ES-I3 (cell line): ENCODE measurements at regions not wholly inside any gene's neighbourhood (a gene's known extent, or its start where the extent isn't known, plus 50 kb on each side); places are given as distances from the start of the nearest gene placed in this dataset.
"Not testable (repeated sequence)": the region's sequence is repeated elsewhere in the genome, so short reads cannot be mapped to it uniquely, and the experiment has no call there.

Source experiments
- H3K36me3 ChIP-seq: 2 replicates; pipeline ENCODE4 v1.6.1; 2013; ENCODE audit warnings: mild to moderate bottlenecking, low read length, control low read depth, moderate library complexity; ENCODE audit not compliant: insufficient read depth
- H3K4me1 ChIP-seq: 2 replicates; pipeline ENCODE4 v1.6.1; 2013; ENCODE audit warnings: mild to moderate bottlenecking, control low read depth, low read length; ENCODE audit not compliant: insufficient read depth
- H3K9ac ChIP-seq: 2 replicates; pipeline ENCODE4 v1.6.1; 2013; ENCODE audit warnings: low read depth, mild to moderate bottlenecking, low read length, moderate library complexity
- H3K9me3 ChIP-seq: 2 replicates; pipeline ENCODE4 v1.6.1; 2013; ENCODE audit warnings: mild to moderate bottlenecking, low read length, moderate library complexity; ENCODE audit not compliant: control insufficient read depth, insufficient read depth

- no peak overlapping the region for H3K9ac ChIP-seq
- H3K36me3 ChIP-seq = no peaks in the 10 kb centered on the region
- H3K4me1 ChIP-seq = no peaks in the 10 kb centered on the region
- no peaks in the 10 kb centered on the region; the same call in 1 of the 2 replicates for H3K9me3 ChIP-seq
These were observed 479.1 kb downstream of the SOX11 start for GRCh38 chr2:6171294-6171693.

GRCh38 chr2:6177811-6178210 is 485.6 kb downstream of the SOX11 start:
- Histone ChIP-seq H3K4me1 (no peaks in the 10 kb centered on the region), H3K9me3 (no peaks in the 10 kb centered on the region; the same call in 1 of the 2 replicates), H3K36me3 (no peaks in the 10 kb centered on the region), H3K9ac (no peak overlapping the region)

GRCh38 chr2:6181525-6181924 is 489.3 kb downstream of the SOX11 start:
- Histone ChIP-seq H3K36me3 (no peaks in the 10 kb centered on the region), H3K9ac (no peak overlapping the region), H3K9me3 (no peaks in the 10 kb centered on the region), H3K4me1 (peaks cover 4% of the 10 kb centered on the region; the same call in 1 of the 2 replicates)

DNA sequence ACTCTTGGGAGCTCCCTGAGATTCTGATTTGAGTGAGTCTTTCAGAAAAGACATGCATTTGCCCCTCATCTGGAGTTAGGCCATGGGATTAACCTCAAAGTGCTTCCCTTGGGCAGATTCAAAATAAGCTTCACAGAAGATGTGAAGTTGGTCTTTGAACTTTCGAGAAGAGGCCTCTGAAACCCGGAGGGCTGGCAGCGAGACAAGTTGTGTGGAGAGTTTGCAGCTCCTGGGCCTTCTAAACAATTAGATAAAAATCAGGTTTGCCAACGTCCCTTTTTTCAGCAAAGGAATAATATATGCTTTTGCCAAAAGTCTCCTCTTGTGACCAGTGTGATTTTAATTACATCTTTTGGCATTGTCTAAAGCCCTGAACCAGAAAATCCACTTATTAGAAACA is 489.7 kb downstream of the SOX11 start:
- H3K36me3 ChIP-seq = no peaks in the 10 kb centered on the region
- H3K4me1 ChIP-seq = peaks cover 8% of the 10 kb centered on the region; the same call in 1 of the 2 replicates
- no peaks in the 10 kb centered on the region for H3K9me3 ChIP-seq
- H3K9ac ChIP-seq = no peak overlapping the region

GRCh38 chr2:6183226-6183625 is 491.0 kb downstream of the SOX11 start:
- Histone ChIP-seq H3K9ac (no peak overlapping the region), H3K9me3 (no peaks in the 10 kb centered on the region), H3K36me3 (no peaks in the 10 kb centered on the region), H3K4me1 (peaks cover 9% of the 10 kb centered on the region; the same call in 1 of the 2 replicates)

DNA sequence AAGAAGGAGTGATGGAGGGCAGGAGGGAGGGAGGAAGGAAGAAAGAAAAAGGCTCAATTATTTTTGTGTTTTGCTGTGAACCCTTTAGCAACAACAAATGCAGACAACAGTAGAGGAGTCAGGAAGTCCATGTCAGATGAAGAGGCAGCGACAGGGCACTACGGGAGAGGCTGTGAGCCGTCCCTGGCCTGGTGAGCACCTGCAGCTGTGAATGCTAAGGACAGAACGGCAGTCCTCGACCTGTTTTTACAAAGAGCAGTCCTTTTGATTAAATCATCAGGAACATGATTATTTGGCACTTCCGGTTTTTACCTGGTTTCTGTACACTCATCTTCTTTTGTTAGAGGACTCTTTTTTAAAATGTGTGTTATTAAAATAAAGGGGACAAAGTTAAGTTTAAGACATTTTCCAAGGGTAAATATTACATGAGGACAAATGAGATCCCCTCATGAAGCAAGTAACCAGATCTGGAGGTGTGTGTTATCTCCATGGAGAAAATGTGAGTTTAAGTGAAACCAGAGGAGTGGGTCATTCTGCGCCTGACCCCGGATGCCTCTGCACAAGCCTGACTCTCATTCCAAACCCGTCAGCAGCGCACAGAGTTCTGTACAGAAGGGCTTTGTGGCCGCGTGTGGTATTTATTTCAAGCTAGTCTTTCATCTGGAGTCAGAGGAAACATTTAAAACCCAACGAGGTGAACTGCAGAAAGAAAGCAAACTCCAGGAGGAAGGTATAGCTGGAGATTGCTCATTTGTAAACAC is 492.5 kb downstream of the SOX11 start:
- Histone ChIP-seq H3K4me1 (peaks cover 9% of the 10 kb centered on the region; the same call in 1 of the 2 replicates), H3K9ac (no peak overlapping the region), H3K36me3 (no peaks in the 10 kb centered on the region), H3K9me3 (no peaks in the 10 kb centered on the region; the same call in 1 of the 2 replicates)

DNA sequence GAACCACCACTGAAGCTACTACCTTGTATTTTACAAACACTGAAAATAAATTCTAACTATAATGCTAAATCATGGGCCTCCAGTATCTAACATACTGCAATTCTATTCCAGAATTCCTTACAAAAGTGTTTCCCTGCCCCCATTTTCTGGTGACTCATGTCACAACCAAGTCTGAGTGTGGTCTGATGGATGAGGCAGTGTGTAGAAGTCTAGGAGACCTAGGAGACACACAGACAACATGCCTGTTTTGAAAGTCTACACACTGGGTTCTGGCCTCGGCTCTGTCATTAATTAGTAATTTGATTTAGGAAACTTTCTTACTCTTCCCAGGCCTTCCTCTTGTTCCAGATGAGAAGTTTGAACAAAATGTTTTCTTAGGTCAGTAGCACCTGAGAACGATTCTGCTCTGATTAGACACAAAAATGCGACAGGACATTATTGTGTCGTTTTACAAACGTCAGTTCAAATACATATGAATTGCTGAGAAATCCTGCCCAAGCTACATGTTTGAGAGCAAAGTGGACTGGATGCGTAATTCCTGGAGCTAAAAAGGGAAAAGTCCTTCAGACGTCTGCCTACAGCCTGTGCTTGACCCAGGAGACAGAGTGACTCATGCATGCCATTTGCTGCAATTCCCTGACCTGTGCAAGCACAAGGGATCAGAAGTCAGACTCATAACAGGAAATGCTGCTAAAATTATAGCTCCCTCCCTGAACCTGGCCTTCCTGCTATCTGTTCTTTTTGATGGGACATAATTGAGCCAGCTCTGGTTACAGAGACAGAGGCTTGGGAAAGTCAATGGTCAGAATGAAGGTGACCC is 494.4 kb downstream of the SOX11 start:
- Histone ChIP-seq H3K4me1 (peaks cover 9% of the 10 kb centered on the region; the same call in 1 of the 2 replicates), H3K9me3 (no peaks in the 10 kb centered on the region; the same call in 1 of the 2 replicates), H3K36me3 (no peaks in the 10 kb centered on the region), H3K9ac (no peak overlapping the region)

DNA sequence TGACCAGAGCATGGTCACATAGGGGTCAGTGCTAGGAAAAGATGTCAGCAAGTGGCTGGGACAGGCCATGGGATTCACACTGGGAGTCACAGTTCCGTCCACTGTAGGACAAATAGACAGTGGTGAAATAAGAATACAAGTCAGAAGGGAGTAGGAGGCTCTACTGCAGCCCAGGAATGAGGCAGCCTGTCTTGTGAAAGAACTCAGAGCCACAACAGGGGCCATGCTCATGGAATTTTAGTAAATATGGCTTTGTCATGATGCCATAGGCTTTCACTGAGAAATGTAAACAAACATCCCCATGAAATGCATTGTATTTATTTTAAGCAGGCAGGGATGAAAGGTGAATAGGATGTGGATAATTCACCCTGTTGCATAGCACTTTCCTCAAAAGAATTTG is 504.3 kb downstream of the SOX11 start:
- no peaks in the 10 kb centered on the region for H3K36me3 ChIP-seq
- no peaks in the 10 kb centered on the region for H3K9me3 ChIP-seq
- H3K9ac ChIP-seq = no peak overlapping the region
- H3K4me1 ChIP-seq = no peaks in the 10 kb centered on the region

GRCh38 chr2:6198370-6198919 is 506.3 kb downstream of the SOX11 start:
- not testable (repeated sequence) for H3K36me3 ChIP-seq, H3K4me1 ChIP-seq, H3K9me3 ChIP-seq, H3K9ac ChIP-seq

- Histone ChIP-seq H3K4me1 (no peaks in the 10 kb centered on the region), H3K9ac (no peak overlapping the region), H3K9me3 (no peaks in the 10 kb centered on the region), H3K36me3 (no peaks in the 10 kb centered on the region)
These were observed 510.6 kb downstream of the SOX11 start for GRCh38 chr2:6202756-6203155.

DNA sequence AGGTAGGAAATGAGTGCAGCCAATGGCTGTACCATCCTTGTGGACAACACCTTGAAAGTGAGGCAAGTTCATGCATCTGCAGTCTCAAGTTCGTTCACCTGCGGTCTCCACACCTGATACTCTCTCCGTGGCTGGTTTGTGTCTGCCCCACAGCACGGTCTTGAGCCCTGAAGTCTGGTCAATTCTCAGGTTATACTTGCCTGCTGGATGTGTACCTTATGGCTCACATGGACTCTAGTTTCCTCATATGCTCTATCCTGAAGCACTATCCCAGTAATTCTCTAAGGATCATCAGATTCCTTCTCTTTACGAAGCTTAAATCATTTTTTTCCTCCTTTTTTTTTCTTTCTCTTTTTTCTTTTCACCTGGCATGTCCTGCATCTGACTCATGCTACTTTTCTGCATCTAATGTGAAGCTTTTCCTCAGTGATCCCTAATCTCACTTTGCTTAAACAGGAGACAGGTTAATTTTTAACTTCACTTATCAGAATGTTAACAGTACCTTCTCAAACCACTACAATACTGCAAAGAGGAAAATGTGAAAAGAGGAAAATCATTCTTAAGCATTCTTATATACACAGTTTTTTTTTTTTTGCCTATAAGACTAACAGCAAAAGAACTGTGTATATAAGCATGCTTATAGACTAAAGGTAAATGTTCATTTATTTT is 511.2 kb downstream of the SOX11 start:
- no peak overlapping the region for H3K9ac ChIP-seq
- no peaks in the 10 kb centered on the region for H3K36me3 ChIP-seq
- H3K4me1 ChIP-seq = no peaks in the 10 kb centered on the region
- no peaks in the 10 kb centered on the region for H3K9me3 ChIP-seq

GRCh38 chr2:6206882-6207281 is 514.7 kb downstream of the SOX11 start:
- Histone ChIP-seq H3K36me3 (no peaks in the 10 kb centered on the region), H3K9me3 (no peaks in the 10 kb centered on the region), H3K4me1 (no peaks in the 10 kb centered on the region), H3K9ac (no peak overlapping the region)

DNA sequence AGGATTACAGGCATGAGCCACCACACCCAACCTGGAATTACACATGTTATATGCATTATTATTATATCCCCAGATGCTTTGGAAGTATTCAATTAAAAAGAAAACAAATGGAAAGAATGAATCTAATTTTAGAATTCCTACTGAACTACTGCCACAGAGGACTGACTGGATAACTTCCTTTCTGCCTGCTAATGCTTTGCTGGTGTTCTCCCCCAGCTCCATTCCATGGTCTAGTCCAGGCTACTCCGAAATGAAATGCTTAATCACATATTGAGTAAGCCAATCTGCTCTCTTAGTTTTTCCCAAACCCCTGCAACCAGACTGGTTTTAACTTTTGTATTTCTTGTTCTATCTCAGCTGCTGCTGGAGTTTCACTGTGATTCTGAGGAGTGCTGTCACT is 519.1 kb downstream of the SOX11 start:
- no peaks in the 10 kb centered on the region for H3K9me3 ChIP-seq
- H3K36me3 ChIP-seq = no peaks in the 10 kb centered on the region
- H3K4me1 ChIP-seq = no peaks in the 10 kb centered on the region
- no peak overlapping the region for H3K9ac ChIP-seq

DNA sequence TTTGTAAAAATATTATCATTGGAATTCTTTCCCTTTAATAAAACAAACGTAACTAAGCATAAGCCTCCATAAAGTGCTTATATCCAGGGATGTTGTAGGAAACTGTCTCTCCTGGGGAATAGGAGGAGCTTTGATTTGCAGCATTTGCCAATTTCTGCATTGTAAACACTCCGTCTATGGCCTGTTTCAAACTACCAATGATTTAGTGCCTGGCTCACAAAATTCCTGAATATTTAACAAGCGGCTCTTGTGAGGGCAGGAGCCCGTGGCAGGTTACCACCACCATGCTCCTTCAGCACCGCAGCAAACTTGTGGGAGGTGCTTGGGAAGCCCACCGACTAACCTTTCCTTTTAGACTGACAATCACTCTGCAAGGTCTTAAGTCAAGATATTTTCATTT is 520.3 kb downstream of the SOX11 start:
- Histone ChIP-seq H3K36me3 (no peaks in the 10 kb centered on the region), H3K9ac (no peak overlapping the region), H3K9me3 (no peaks in the 10 kb centered on the region), H3K4me1 (no peaks in the 10 kb centered on the region)
